Aorta (tissue), 5 donors: ENCODE measurements at regions not wholly inside any gene's neighbourhood (a gene's known extent, or its start where the extent isn't known, plus 50 kb on each side); places are given as distances from the start of the nearest gene placed in this dataset.

Experiments used
- ATAC-seq: fragments of 200-7000 bp; cut with Tn5 transposase; one replicate; pipeline ENCODE4 v1.9.1; 2022; ENCODE audit warnings: moderate library complexity; ENCODE audit not compliant: low FRiP score
- DNase-seq, 2 donors: peaks; one replicate each; pipeline ENCODE4 v3.0.0-alpha.2; 2020
- H3K27ac ChIP-seq, 2 donors: one replicate each; pipeline ENCODE4 v1.5.1; 2013; ENCODE audit warnings: low read length in 2 of 2, mild to moderate bottlenecking in 2 of 2, moderate library complexity in 2 of 2, control low read depth in 1 of 2, inconsistent platforms in 1 of 2, low read depth in 1 of 2
- H3K27me3 ChIP-seq, 2 donors: one replicate each; pipeline ENCODE4 v1.6.1; 2013; ENCODE audit warnings: control low read depth in 1 of 2, low read length in 1 of 2, mild to moderate bottlenecking in 1 of 2, moderate library complexity in 1 of 2; ENCODE audit not compliant: insufficient read depth in 2 of 2, control insufficient read depth in 1 of 2
- H3K36me3 ChIP-seq, 2 donors: one replicate each; pipeline ENCODE4 v1.6.1; 2013; ENCODE audit warnings: control low read depth in 1 of 2, low read length in 1 of 2, mild to moderate bottlenecking in 1 of 2; ENCODE audit not compliant: insufficient read depth in 2 of 2, control insufficient read depth in 1 of 2
- H3K4me1 ChIP-seq, 2 donors: one replicate each; pipeline ENCODE4 v1.6.1; 2013; ENCODE audit warnings: low read length in 2 of 2, control low read depth in 1 of 2, mild to moderate bottlenecking in 1 of 2, moderate library complexity in 1 of 2; ENCODE audit not compliant: insufficient read depth in 2 of 2, control insufficient read depth in 1 of 2
- H3K4me3 ChIP-seq, 2 donors: one replicate each; pipeline ENCODE4 v1.5.1; 2013; ENCODE audit warnings: low read length in 2 of 2, control low read depth in 1 of 2, mild to moderate bottlenecking in 1 of 2
- H3K9me3 ChIP-seq: one replicate; pipeline ENCODE4 v1.6.1; 2013; ENCODE audit warnings: mild to moderate bottlenecking, low read length; ENCODE audit not compliant: control insufficient read depth
- WGBS, 2 donors: extraction: QIAGEN DNeasy Blood & Tissue Kit; methylation state at CpG; one replicate each; pipeline ENCODE4 v1.1.7; 2013; 5-methylcytosine and 5-hydroxymethylcytosine counted together
- intact Hi-C, 2 donors: fragments of 100-400 bp; cut with DNase I; formaldehyde crosslinking; loops; one replicate each; pipeline versions ENCODE4 v1.14.2 to v1.15.0; 2022
- donor health status: healthy with polysubstance abuse.
- donor health status: Bipolar disorder and iron deficiency.
- donor health status: DM: no; HTN: no; CAD: no.
- donor health status: DM: no; HTN: no; CAD: no.
- donor health status: DM: yes; HTN: yes; CAD: no.

DNA sequence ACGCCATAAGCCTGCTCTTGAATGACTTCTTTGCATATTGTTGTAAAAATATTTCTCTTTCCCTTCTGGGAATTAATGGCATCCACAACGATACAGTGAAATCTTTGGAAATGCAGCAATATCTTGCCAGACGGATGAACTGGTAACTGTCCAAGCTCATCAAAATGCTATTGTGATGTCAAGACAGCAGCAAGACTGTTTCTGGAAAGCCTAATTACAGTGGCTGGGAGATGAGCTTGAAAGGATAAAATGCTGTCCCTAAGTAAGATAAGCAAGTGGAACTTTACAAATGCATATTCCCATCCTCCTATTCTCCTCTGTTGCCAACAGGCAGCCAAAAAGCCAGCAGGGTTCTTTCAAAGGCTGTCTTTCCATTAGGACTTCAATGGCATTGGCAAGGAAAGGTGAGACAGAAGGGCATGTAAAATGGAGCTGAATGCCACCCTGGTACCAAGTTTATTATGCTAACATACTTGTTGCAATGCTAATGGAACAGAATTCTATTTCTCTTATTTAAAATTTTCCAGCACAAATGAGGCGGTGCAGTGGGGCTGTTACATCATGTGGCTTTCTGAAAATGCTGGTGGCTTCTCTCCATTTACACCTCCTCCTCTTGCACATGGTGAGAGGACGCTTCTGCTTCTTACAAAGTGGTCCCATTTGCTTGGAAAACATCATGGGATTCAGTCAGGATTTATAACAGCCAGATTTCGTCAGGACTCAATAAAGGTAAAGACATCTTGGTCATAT, 178.3 kb upstream of the PTER start:
- ATAC-seq (no peak), DNase-seq (no peak)
- peaks cover 2% of the 10 kb centered on the region for H3K9me3 ChIP-seq
- no peaks in the 10 kb centered on the region for H3K27me3 ChIP-seq
- no peak overlapping the region for H3K27ac ChIP-seq
- no peak overlapping the region for H3K4me3 ChIP-seq
- no peaks in the 10 kb centered on the region for H3K36me3 ChIP-seq
- no peaks in the 10 kb centered on the region for H3K4me1 ChIP-seq
- intact Hi-C loops = no loop called here
- WGBS, 2 donors = 55 to 62% methylated on average over 6 of the region's 6 CpGs

DNA sequence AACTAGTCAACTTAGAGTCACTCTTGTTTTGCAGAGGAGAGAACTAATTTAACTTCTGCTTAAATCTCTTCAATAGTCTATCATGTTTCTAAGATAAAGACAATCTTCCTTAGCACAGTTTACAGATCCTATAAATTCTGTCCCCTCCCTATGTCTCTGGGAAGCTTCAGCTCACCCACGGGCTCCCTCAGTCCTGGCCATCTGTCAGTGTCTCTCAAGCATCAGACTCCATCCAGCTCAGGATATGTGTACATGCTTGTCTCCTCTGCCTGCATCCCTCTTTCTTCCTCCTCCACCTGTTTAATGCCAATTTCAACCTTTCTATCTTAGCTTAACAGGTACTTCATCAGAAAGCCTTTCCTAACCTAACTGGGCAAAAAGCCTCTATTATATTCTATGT, 177.1 kb upstream of the PTER start:
- no peak overlapping the region for H3K27ac ChIP-seq
- WGBS, 2 donors = 42 to 57% methylated on average over 1 of the region's 1 CpG
- no peaks in the 10 kb centered on the region for H3K4me1 ChIP-seq
- DNase-seq = no peak
- H3K36me3 ChIP-seq = no peaks in the 10 kb centered on the region
- no peak overlapping the region for H3K4me3 ChIP-seq
- ATAC-seq = no peak
- no peaks in the 10 kb centered on the region for H3K27me3 ChIP-seq
- intact Hi-C loops = no loop called here
- peaks cover 1% of the 10 kb centered on the region for H3K9me3 ChIP-seq

DNA sequence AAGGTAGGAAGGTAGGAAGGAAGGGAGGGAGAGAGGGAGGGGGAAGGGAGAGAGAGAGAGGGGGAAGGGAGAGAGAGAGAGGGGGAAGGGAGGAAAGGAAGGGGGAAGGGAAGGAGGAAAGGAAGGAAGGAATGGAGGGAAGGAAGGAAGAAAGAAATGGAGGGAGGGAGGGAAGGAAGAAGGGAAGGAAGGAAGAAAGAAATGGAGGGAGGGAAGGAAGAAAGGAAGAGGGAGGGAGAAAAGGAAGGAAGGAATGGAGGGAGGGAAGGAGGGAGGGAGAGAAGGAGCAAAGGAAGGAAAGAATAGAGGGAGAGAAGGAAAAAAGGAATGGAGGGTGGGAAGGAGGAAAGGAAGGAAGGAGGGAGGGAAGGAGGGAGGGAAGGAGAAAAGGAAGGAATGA, 176.4 kb upstream of the PTER start:
- H3K27ac ChIP-seq = no peak overlapping the region
- no peaks in the 10 kb centered on the region for H3K9me3 ChIP-seq
- H3K4me1 ChIP-seq = no peaks in the 10 kb centered on the region
- no peaks in the 10 kb centered on the region for H3K36me3 ChIP-seq
- intact Hi-C loops = no loop called here
- DNase-seq (no peak), ATAC-seq (no peak)
- H3K4me3 ChIP-seq = no peak overlapping the region
- H3K27me3 ChIP-seq = no peaks in the 10 kb centered on the region

DNA sequence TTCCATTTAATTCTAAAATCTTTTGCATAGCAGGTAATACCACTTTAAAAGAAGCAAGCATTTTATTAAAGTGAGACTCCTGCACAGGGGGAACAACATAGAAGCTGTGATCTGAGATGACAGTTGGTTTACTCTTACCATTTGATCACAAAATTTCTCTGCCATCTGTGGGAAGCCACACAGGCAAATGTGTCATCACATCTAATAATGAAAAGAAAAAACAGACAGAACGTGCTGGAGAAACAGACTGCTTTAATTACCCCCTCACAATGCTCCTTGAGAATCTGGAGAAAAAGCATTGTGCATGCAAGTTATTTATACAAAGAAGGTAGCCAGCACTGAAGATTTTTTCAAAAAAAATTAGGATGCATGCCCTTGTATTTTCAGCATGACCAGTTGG, 165.2 kb upstream of the PTER start:
- WGBS, 2 donors = 3 to 22% methylated on average over 1 of the region's 1 CpG
- peaks cover 0 to 2% of the 10 kb centered on the region in 2 donors for H3K27me3 ChIP-seq
- H3K4me1 ChIP-seq = no peaks in the 10 kb centered on the region
- H3K27ac ChIP-seq = no peak overlapping the region
- no peaks in the 10 kb centered on the region for H3K9me3 ChIP-seq
- ATAC-seq = no peak
- intact Hi-C loops = no loop called here
- H3K4me3 ChIP-seq = no peak overlapping the region
- no peak for DNase-seq
- no peaks in the 10 kb centered on the region for H3K36me3 ChIP-seq

DNA sequence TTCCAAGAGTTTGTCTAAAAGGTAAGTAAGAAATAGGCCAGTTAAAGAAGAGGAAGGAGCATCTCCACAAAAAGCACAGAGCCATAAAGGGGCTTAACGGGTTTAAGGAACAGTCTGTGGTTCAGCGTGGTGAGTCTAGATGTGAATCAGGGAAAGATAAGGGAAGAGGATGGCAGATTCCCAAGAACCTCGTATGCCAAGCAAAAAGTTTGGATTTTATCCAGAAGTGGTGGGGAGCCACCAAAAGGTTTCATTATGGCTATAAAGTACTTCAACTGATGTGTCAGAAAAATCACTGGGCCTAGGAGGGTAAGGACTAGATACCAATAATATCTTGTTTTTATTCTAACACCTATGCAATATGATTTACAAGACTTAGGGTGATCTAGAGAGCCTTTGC, 161.9 kb upstream of the PTER start:
- Histone ChIP-seq H3K36me3 (no peaks in the 10 kb centered on the region), H3K9me3 (no peaks in the 10 kb centered on the region), H3K4me3 (no peak overlapping the region), H3K27ac (no peak overlapping the region), H3K4me1 (no peaks in the 10 kb centered on the region), H3K27me3 (peaks cover 0 to 2% of the 10 kb centered on the region in 2 donors)
- WGBS, 2 donors = 52 to 64% methylated on average over 3 of the region's 3 CpGs
- ATAC-seq (no peak), DNase-seq (no peak)
- intact Hi-C loops = no loop called here

DNA sequence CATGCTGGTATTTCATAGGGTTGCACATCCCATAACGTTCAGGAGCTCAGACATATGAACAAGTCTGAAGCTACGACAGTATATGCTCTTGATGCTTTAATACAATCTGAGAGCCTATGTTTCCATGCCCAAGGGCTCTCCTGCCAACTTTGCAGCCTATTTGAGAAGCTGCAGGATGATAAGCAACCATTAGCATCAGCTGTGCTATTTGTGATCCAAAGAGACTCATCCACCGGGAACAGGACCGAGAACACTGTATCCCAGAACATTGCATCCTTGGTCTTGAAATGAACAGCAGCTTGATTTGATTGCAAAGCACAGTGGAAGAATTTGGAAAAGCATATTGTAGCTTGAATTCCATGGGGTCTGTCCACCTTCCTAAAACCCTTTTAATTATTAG, 156.2 kb upstream of the PTER start:
- Histone ChIP-seq H3K27ac (no peak overlapping the region), H3K36me3 (no peaks in the 10 kb centered on the region), H3K27me3 (no peaks in the 10 kb centered on the region), H3K4me3 (no peak overlapping the region), H3K9me3 (no peaks in the 10 kb centered on the region), H3K4me1 (no peaks in the 10 kb centered on the region)
- WGBS, 2 donors = 78 to 83% methylated on average over 4 of the region's 4 CpGs
- no peak for DNase-seq
- intact Hi-C loops = no loop called here
- no peak for ATAC-seq

DNA sequence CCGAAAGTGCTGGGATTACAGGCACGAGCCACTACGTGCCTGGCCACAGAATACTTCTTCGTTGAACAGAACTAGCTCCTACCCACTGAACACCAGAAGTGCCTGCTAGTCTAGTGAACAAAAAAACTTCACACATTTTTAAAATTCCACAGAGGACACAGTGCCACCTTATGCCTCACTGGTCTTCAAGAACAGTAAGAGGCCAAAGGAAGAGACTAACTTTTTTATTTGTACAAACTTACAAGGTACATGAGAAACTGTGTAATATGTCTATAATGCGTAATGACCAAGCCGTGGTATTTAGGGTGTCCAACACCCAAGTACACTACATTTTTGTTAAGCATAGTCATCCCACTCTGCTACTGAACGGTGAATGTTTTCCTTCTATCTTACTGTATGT, 144.4 kb upstream of the PTER start:
- no peaks in the 10 kb centered on the region for H3K27me3 ChIP-seq
- H3K27ac ChIP-seq = no peak overlapping the region
- 83 to 87% methylated on average over 7 of the region's 7 CpGs for WGBS, 2 donors
- no peak overlapping the region for H3K4me3 ChIP-seq
- no peak for ATAC-seq
- intact Hi-C loops = no loop called here
- no peaks in the 10 kb centered on the region for H3K36me3 ChIP-seq
- no peak for DNase-seq
- no peaks in the 10 kb centered on the region for H3K9me3 ChIP-seq
- H3K4me1 ChIP-seq = no peaks in the 10 kb centered on the region

DNA sequence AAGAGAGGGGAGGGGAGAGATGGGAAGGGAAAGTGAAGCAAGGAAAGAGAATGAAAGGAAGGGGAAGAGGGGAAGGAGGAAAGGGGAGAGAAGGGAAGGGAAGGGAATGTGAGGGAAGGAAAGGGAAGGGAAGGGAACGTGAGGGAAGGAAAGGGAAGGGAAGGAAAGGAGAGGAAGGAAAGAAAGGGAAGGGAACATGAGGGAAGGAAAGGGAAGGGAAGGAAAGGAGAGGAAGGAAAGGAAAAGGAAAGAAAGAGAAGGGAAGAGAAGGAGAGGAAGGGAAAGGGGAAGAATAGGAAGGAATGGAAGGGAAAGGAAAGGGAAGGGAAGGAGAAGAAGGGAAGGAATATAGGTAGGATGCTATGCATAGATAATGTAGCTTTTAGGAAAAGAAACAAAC, 139.7 kb upstream of the PTER start:
- H3K27ac ChIP-seq = no peak overlapping the region
- 53 to 68% methylated on average over 1 of the region's 1 CpG for WGBS, 2 donors
- H3K4me3 ChIP-seq = no peak overlapping the region
- H3K27me3 ChIP-seq = no peaks in the 10 kb centered on the region
- no peaks in the 10 kb centered on the region for H3K9me3 ChIP-seq
- no peak for ATAC-seq
- DNase-seq = no peak
- H3K4me1 ChIP-seq = no peaks in the 10 kb centered on the region
- intact Hi-C loops = no loop called here
- H3K36me3 ChIP-seq = no peaks in the 10 kb centered on the region

DNA sequence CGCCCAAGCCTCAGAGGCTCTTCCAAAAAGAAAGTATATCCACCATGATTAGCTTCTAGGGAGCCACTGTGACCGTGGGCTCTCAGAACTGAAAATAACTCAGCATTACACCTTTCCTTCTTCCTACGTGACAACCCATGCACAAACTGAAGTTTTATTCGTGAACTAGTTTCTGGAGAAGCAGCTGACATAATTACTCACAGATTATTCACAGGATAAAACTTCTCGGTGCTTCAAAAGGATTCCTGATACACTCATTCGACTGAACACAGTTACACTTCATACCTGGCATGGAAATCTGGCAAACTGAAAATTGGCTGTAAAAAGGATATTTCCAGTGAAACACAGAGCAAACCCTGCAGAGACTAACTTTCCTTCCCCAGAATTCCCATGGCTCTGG, 139.2 kb upstream of the PTER start:
- intact Hi-C loops = no loop called here

More for the DNA sequence above, 139.2 kb upstream of the PTER start:
- H3K27me3 ChIP-seq = no peaks in the 10 kb centered on the region
- DNase-seq (no peak), ATAC-seq (no peak)
- 61 to 65% methylated on average over 6 of the region's 6 CpGs for WGBS, 2 donors
- no peaks in the 10 kb centered on the region for H3K36me3 ChIP-seq
- H3K27ac ChIP-seq = no peak overlapping the region
- H3K4me3 ChIP-seq = no peak overlapping the region
- H3K9me3 ChIP-seq = no peaks in the 10 kb centered on the region
- H3K4me1 ChIP-seq = no peaks in the 10 kb centered on the region
